ENCODE measurements at regions not wholly inside any gene's neighbourhood (a gene's known extent, or its start where the extent isn't known, plus 50 kb on each side); places are given as distances from the start of the nearest gene placed in this dataset.

DNA sequence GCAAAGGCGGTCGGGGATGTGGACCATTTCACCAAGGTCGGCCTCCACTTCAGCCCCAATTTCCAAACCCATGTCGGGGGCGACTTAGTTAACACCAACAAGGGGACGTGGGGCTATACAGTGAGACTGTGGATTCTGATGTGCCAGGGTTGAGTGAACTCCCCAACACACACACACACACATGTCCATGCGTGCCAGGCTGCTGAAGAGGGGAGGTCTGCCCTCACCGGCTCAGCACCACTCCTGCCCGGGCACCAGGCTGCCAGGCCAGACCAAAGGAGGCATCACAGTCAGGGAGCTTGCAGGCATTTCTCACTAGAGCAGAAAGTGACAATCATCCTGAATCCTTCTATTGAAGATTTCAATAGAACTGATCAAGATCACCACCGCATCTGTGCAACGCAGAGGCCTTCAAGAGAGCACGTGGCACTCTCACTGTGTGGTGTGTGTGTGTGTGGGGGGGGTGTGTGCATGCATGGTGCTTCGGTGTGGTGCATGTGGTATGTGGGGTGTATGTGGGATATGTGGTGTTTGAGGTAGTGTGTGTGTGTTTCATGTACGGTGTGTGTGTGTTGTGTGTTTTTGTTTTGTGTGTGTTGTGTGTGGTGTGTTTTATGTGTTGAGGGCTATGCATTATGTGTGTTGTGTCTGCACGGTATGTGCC is 403.5 kb upstream of the RNF32 start:
- CTCF ChIA-PET, result no interaction called here
- TF ChIP-seq CTCF (IDR thresholded peaks at IDR 0.05; ENCODE audit: control extremely low read depth, extremely low read depth, low read depth, missing control alignments), result no peak
- POLR2A ChIA-PET, result no interaction called here

DNA sequence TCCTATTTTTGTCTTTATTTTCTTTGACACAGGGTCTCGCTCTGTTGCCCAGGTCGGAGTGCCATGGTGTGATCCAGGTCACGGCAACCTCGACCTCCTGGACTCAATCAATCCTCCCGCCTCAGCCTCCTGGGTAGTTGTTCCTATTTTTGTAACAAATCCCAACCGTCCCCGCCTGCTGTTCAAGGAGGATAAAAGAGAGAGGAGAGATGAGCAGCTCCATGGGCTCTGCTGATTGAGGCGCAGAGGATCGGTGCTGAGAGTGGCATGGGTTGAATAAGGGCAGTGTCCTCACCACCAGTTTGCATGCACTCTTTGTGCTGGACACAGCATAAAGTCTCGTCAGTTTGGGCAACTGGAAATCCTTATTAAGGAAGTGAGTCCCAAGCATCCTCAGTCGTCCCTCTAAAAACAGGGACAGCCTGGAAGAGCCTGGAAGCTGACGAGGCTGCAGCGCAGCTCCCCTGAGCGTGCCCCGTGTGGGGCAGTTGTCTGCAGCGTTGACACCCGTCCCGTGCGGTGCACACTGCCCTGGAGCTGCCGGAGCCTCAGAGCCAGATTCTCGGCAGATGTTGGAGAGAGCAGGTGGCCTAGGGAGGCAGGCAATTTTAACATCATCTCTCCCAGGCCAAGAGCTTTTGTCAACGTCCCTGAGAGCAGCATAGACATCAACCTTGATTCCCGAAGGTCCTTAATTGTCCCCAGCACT is 404.2 kb upstream of the RNF32 start:
- ChIA-PET POLR2A (no interaction called here), CTCF (no interaction called here)
- no peak for DNase-seq (ENCODE audit: extremely low spot score)
- TF ChIP-seq CTCF (IDR thresholded peaks at IDR 0.05; ENCODE audit: control extremely low read depth, extremely low read depth, low read depth, missing control alignments), result no peak

More for the DNA sequence above, 403.5 kb upstream of the RNF32 start:
- DNase-seq (ENCODE audit: extremely low spot score), result no peak

DNA sequence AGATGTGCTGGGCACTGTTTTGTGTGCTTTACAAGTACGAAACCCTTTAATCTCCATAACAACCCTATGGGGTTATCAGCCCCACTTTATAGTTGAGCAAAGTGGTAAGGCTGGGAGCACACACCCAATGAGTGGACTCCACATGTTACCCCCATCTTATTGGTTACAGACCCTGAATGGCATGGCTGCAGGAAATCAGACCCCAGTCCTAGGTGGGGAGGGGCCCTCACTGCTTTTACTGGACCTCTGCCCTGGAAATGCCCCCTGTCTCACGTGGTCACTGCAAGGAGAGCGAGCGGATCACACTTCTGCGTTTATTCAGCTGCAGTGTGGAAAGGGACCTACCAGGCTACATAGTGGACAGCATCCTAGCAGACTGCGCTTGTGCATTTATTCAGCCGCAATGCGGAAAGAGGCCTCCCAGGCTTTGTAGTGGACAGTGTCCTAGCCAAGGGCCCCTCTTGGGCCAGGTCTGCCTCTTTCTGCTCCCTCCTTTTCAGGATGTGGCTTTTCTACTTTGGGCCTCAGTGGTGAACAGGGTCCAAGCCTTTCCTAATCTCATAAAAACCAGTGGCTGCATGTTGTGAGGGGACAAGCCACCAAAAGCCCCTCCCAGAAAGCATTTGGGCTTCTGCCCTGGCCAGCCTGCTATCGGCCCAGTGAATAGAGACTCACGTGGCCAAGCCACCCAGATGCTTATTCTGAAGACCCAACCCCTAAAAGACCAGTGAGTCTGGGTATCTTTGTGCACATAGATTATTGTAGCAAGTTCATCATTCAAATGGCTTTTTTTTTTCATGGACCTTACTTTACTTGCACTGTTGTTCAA is 405.7 kb upstream of the RNF32 start:
- ChIA-PET POLR2A (no interaction called here), CTCF (no interaction called here)
- no peak for TF ChIP-seq CTCF (IDR thresholded peaks at IDR 0.05; ENCODE audit: control extremely low read depth, extremely low read depth, low read depth, missing control alignments)
- DNase-seq (ENCODE audit: extremely low spot score), result no peak

- ChIA-PET POLR2A (no interaction called here), CTCF (no interaction called here)
- DNase-seq (ENCODE audit: extremely low spot score), result no peak
- TF ChIP-seq CTCF (IDR thresholded peaks at IDR 0.05; ENCODE audit: control extremely low read depth, extremely low read depth, low read depth, missing control alignments), result no peak
Measured at GRCh38 chr7:156234192-156234591, 406.4 kb upstream of the RNF32 start.

GRCh38 chr7:156232931-156233705 is 407.5 kb upstream of the RNF32 start:
- DNase-seq (ENCODE audit: extremely low spot score), result no peak
- ChIA-PET POLR2A (no interaction called here), CTCF (no interaction called here)
- TF ChIP-seq CTCF (IDR thresholded peaks at IDR 0.05; ENCODE audit: control extremely low read depth, extremely low read depth, low read depth, missing control alignments), result no peak

DNA sequence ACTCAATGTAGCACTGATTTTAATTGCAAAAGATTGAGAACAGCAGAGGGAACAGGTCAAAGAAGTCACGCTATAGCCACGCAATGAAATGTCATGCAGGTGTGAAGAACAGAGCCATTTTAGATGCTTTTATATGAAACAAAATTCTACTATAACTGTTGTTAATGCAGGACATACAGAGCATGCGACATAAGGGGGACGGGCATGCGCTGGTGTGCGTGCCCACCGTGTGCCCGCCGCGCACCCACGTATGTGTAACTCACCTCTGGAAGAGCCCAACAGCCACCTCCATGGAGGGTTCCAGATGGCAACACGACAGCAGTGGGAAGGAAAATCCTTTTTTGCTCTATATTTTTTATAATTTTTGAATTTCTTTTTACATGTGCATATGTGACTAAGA is 410.0 kb upstream of the RNF32 start:
- DNase-seq (ENCODE audit: extremely low spot score), result no peak
- POLR2A ChIA-PET, result no interaction called here
- CTCF ChIA-PET, result no interaction called here
- no peak for TF ChIP-seq CTCF (IDR thresholded peaks at IDR 0.05; ENCODE audit: control extremely low read depth, extremely low read depth, low read depth, missing control alignments)
